ENCODE measurements at regions not wholly inside any gene's neighbourhood (a gene's known extent, or its start where the extent isn't known, plus 50 kb on each side); places are given as distances from the start of the nearest gene placed in this dataset.

GRCh38 chr18:60943297-60943696, 389.9 kb upstream of the CDH20 start:
- no peaks in the 10 kb centered on the region for H3K36me3 ChIP-seq (ENCODE audit: control insufficient read depth in 2 of 4, insufficient read depth in 4 of 4, low read length in 3 of 4)
- no peak overlapping the region for H3K14ac ChIP-seq (ENCODE audit: insufficient read length)
- no peak overlapping the region for H3K9ac ChIP-seq (replicated peaks in 1 of 4; ENCODE audit: extremely low read depth in 1 of 4, low read depth in 3 of 4, low read length in 3 of 4)
- DNase-seq (ENCODE audit: low read depth in 1 of 2, low spot score in 2 of 2) (no peak), FAIRE-seq (no peak)
- H3K18ac ChIP-seq (ENCODE audit: extremely low read depth, low read length) = no peak overlapping the region
- H4K20me1 ChIP-seq (replicated peaks in 1 of 2; ENCODE audit: control insufficient read depth in 1 of 2, insufficient read depth in 2 of 2, low read length in 2 of 2) = no peaks in the 10 kb centered on the region
- no peak overlapping the region for H4K8ac ChIP-seq (ENCODE audit: extremely low read depth, insufficient read depth, low read length)
- no peak overlapping the region for H4K91ac ChIP-seq (replicated peaks; ENCODE audit: insufficient read length, low read length)
- H4K5ac ChIP-seq (ENCODE audit: insufficient read length, low read depth, low read length) = no peak overlapping the region
- H3K79me1 ChIP-seq (ENCODE audit: low read depth, low read length) = no peaks in the 10 kb centered on the region
- H2BK15ac ChIP-seq (ENCODE audit: low read length) = no peak overlapping the region
- ChIA-PET CTCF (ENCODE audit: partially characterized antibody) (interaction anchor here (1.2 kb wide), 1 partner anchor 311 kb away, joined by 5 read pairs; no protein-coding TSS in a partner anchor), POLR2A (ENCODE audit: partially characterized antibody) (no interaction called here)
- no peak overlapping the region for H3K27ac ChIP-seq (ENCODE audit: low read depth, low read length)
- H3K4ac ChIP-seq (replicated peaks; ENCODE audit: insufficient read length, low read depth, low read length) = no peak overlapping the region
- no peak overlapping the region for H2AFZ ChIP-seq (ENCODE audit: low read length)
- no peak overlapping the region for H2BK5ac ChIP-seq (ENCODE audit: low read depth, low read length)
- 88% methylated on average over 6 of the region's 6 CpGs; no CpG with 5 or more reads in 1 of the 2 experiments for WGBS, 2 experiments (ENCODE audit: extremely low coverage in 1 of 2, insufficient coverage in 1 of 2, insufficient read length in 1 of 2, insufficient replicate concordance in 2 of 2, low coverage in 1 of 2, low lambda C conversion rate in 2 of 2, missing lambda C conversion rate in 1 of 2)
- H3K4me1 ChIP-seq (replicated peaks in 1 of 4; ENCODE audit: control insufficient read depth in 3 of 4, insufficient read depth in 4 of 4, low read length in 3 of 4) = no peaks in the 10 kb centered on the region
- no peak overlapping the region for H3K23ac ChIP-seq (ENCODE audit: insufficient read length)
- H2BK120ac ChIP-seq (replicated peaks; ENCODE audit: low read depth, low read length) = no peak overlapping the region
- H3K4me2 ChIP-seq (ENCODE audit: insufficient read depth in 1 of 2, low read depth in 2 of 2, low read length in 2 of 2) = no peak overlapping the region
- H3K27me3 ChIP-seq (replicated peaks in 1 of 4; ENCODE audit: control insufficient read depth in 3 of 4, extremely low read depth in 1 of 4, insufficient read depth in 3 of 4, low read length in 3 of 4) = no peaks in the 10 kb centered on the region
- no peaks in the 10 kb centered on the region for H3K23me2 ChIP-seq (ENCODE audit: low read depth, low read length)
- no peak overlapping the region for H3K4me3 ChIP-seq (ENCODE audit: extremely low read depth in 1 of 4, insufficient read depth in 2 of 4, low read depth in 3 of 4, low read length in 4 of 4)
- no peak overlapping the region for H3K56ac ChIP-seq (replicated peaks; ENCODE audit: insufficient read length, low read depth, low read length)
- no peak overlapping the region for H2AK5ac ChIP-seq (ENCODE audit: low read depth, low read length)
- no peaks in the 10 kb centered on the region for H3K79me2 ChIP-seq (ENCODE audit: control insufficient read depth in 1 of 2, insufficient read depth in 2 of 2, low read length in 2 of 2)
- no peaks in the 10 kb centered on the region; a peak in 1 of 4 replicates for H3K9me3 ChIP-seq (ENCODE audit: insufficient read depth in 2 of 2, low read depth in 1 of 2, low read length in 1 of 2)
- no peak overlapping the region for H2BK12ac ChIP-seq (ENCODE audit: low read depth, low read length)
- H2BK20ac ChIP-seq (ENCODE audit: low read length) = no peak overlapping the region
- TF ChIP-seq PHF8 (conservative IDR thresholded peaks at IDR 0.05; ENCODE audit: low read depth, low read length) (no peak), ATF2 (IDR thresholded peaks at IDR 0.05; ENCODE audit: low read length) (no peak), JUN (IDR thresholded peaks at IDR 0.05; ENCODE audit: low read depth, low read length) (no peak), TBP (IDR thresholded peaks at IDR 0.05; ENCODE audit: low read depth, low read length) (no peak), YY1 (IDR thresholded peaks at IDR 0.05; ENCODE audit: low read depth, low read length) (no peak)

Measured in H1 (cell line).